ENCODE measurements at regions not wholly inside any gene's neighbourhood (a gene's known extent, or its start where the extent isn't known, plus 50 kb on each side); places are given as distances from the start of the nearest gene placed in this dataset.

- H3K27ac ChIP-seq, result no peak overlapping the region
- no peaks in the 10 kb centered on the region for H3K4me1 ChIP-seq (ENCODE audit: low read depth, poor library complexity, severe bottlenecking)
- no peak for TF ChIP-seq CTCF (conservative IDR thresholded peaks at IDR 0.05; ENCODE audit: low read depth, low read length)
- no peaks in the 10 kb centered on the region for H3K27me3 ChIP-seq (ENCODE audit: insufficient read depth, low read depth)
- no peak overlapping the region for H3K4me2 ChIP-seq
- no peak overlapping the region for H3K4me3 ChIP-seq (IDR thresholded peaks at IDR 0.05; ENCODE audit: insufficient read depth, low read depth, low read length)
- H3K36me3 ChIP-seq (ENCODE audit: insufficient read depth), result no peaks in the 10 kb centered on the region
- no peak overlapping the region for H2AFZ ChIP-seq (ENCODE audit: low read depth)
- H3K9ac ChIP-seq, result no peak overlapping the region
- H3K79me2 ChIP-seq (ENCODE audit: insufficient read depth, low read depth), result no peaks in the 10 kb centered on the region
- no peaks in the 10 kb centered on the region for H4K20me1 ChIP-seq (ENCODE audit: insufficient read depth)
These were observed 145.2 kb upstream of the ETS2 start for GRCh38 chr21:38660333-38661196.

- Histone ChIP-seq H3K4me2 (no peak overlapping the region), H3K27ac (no peak overlapping the region), H3K9ac (no peak overlapping the region), H3K4me1 (ENCODE audit: low read depth, poor library complexity, severe bottlenecking) (no peaks in the 10 kb centered on the region), H3K79me2 (ENCODE audit: insufficient read depth, low read depth) (no peaks in the 10 kb centered on the region), H3K4me3 (IDR thresholded peaks at IDR 0.05; ENCODE audit: insufficient read depth, low read depth, low read length) (no peak overlapping the region), H4K20me1 (ENCODE audit: insufficient read depth) (no peaks in the 10 kb centered on the region), H3K27me3 (ENCODE audit: insufficient read depth, low read depth) (no peaks in the 10 kb centered on the region), H2AFZ (ENCODE audit: low read depth) (no peak overlapping the region), H3K36me3 (ENCODE audit: insufficient read depth) (no peaks in the 10 kb centered on the region)
- TF ChIP-seq CTCF (conservative IDR thresholded peaks at IDR 0.05; ENCODE audit: low read depth, low read length), result no peak
These were observed 144.4 kb upstream of the ETS2 start for GRCh38 chr21:38661197-38661871.

- Histone ChIP-seq H4K20me1 (ENCODE audit: insufficient read depth) (no peaks in the 10 kb centered on the region), H3K27ac (no peak overlapping the region), H3K4me3 (IDR thresholded peaks at IDR 0.05; ENCODE audit: insufficient read depth, low read depth, low read length) (no peak overlapping the region), H2AFZ (ENCODE audit: low read depth) (no peak overlapping the region), H3K36me3 (ENCODE audit: insufficient read depth) (no peaks in the 10 kb centered on the region), H3K79me2 (ENCODE audit: insufficient read depth, low read depth) (no peaks in the 10 kb centered on the region), H3K4me2 (no peak overlapping the region), H3K9ac (no peak overlapping the region), H3K27me3 (ENCODE audit: insufficient read depth, low read depth) (no peaks in the 10 kb centered on the region), H3K4me1 (ENCODE audit: low read depth, poor library complexity, severe bottlenecking) (no peaks in the 10 kb centered on the region)
- no peak for TF ChIP-seq CTCF (conservative IDR thresholded peaks at IDR 0.05; ENCODE audit: low read depth, low read length)
These were observed 143.7 kb upstream of the ETS2 start for GRCh38 chr21:38661889-38662568.

- no peak overlapping the region for H3K4me3 ChIP-seq (IDR thresholded peaks at IDR 0.05; ENCODE audit: insufficient read depth, low read depth, low read length)
- no peaks in the 10 kb centered on the region for H3K36me3 ChIP-seq (ENCODE audit: insufficient read depth)
- TF ChIP-seq CTCF (conservative IDR thresholded peaks at IDR 0.05; ENCODE audit: low read depth, low read length), result no peak
- no peaks in the 10 kb centered on the region for H3K27me3 ChIP-seq (ENCODE audit: insufficient read depth, low read depth)
- no peak overlapping the region for H3K9ac ChIP-seq
- no peaks in the 10 kb centered on the region for H4K20me1 ChIP-seq (ENCODE audit: insufficient read depth)
- H3K4me2 ChIP-seq, result no peak overlapping the region
- H2AFZ ChIP-seq (ENCODE audit: low read depth), result no peak overlapping the region
- H3K79me2 ChIP-seq (ENCODE audit: insufficient read depth, low read depth), result no peaks in the 10 kb centered on the region
- no peak overlapping the region for H3K27ac ChIP-seq
- H3K4me1 ChIP-seq (ENCODE audit: low read depth, poor library complexity, severe bottlenecking), result no peaks in the 10 kb centered on the region
These were observed 142.4 kb upstream of the ETS2 start for GRCh38 chr21:38663282-38663681.

Data from KMS-11 (cell line).